IMR-90 (cell line): ENCODE measurements at regions not wholly inside any gene's neighbourhood (a gene's known extent, or its start where the extent isn't known, plus 50 kb on each side); places are given as distances from the start of the nearest gene placed in this dataset.

Source experiments
- ATAC-seq: fragments of 200-7000 bp; cut with Tn5 transposase; 2 replicates; pipeline ENCODE4 v1.9.1; 2020; ENCODE audit warnings: low read depth, mild to moderate bottlenecking, moderate library complexity
- BruUV-seq: library from RNA; stranded (reverse); fragments of 400-500 nt; replicated peaks from 2 replicates; lab custom pipeline; 2021; lab: Mats Ljungman, UMichigan
- CTCF ChIA-PET: fragments of 300-600 bp; formaldehyde crosslinking; extraction: SDS; loops from one replicate; lab custom pipeline; 2021; ENCODE audit warnings: antibody characterized with exemption; lab: Yijun Ruan, JAX
- POLR2A ChIA-PET: fragments of 300-600 bp; sonication (Branson Sonifier 250); formaldehyde crosslinking; loops from one replicate; lab custom pipeline; 2022; ENCODE audit warnings: antibody characterized with exemption; ENCODE audit not compliant: unreplicated experiment; lab: Charles Lee
- DNase-seq: peaks from one replicate; pipeline ENCODE4 v3.0.0; 2013
- H2AFZ ChIP-seq: replicated peaks from 2 replicates; pipeline ENCODE3; 2013; ENCODE audit warnings: low read length, mild to moderate bottlenecking; ENCODE audit not compliant: poor library complexity
- H2AK5ac ChIP-seq: 2 replicates; pipeline ENCODE4 v1.6.1; 2013; ENCODE audit warnings: low read depth, low read length, inconsistent platforms
- H2AK9ac ChIP-seq: replicated peaks from 2 replicates; pipeline ENCODE3; 2013; ENCODE audit warnings: mild to moderate bottlenecking, low read depth, low read length, moderate library complexity; ENCODE audit not compliant: poor library complexity
- H2BK120ac ChIP-seq: 2 replicates; pipeline ENCODE4 v1.6.1; 2013; ENCODE audit warnings: low read depth, low read length, inconsistent platforms
- H2BK15ac ChIP-seq: 3 replicates; pipeline ENCODE4 v1.6.1; 2013; ENCODE audit warnings: low read depth, low read length, inconsistent platforms
- H2BK20ac ChIP-seq: 2 replicates; pipeline ENCODE4 v1.6.1; 2013; ENCODE audit warnings: low read depth, mild to moderate bottlenecking, inconsistent platforms, low read length, moderate library complexity
- H2BK5ac ChIP-seq: 2 replicates; pipeline ENCODE4 v1.6.1; 2013; ENCODE audit warnings: mild to moderate bottlenecking, low read depth, low read length, inconsistent platforms; ENCODE audit not compliant: poor library complexity, severe bottlenecking
- H3K14ac ChIP-seq: replicated peaks from 2 replicates; pipeline ENCODE4 v1.6.1; 2013; ENCODE audit warnings: low read depth, low read length, inconsistent platforms
- H3K18ac ChIP-seq: 2 replicates; pipeline ENCODE4 v1.6.1; 2013; ENCODE audit warnings: low read depth, low read length, control low read depth
- H3K23ac ChIP-seq: 2 replicates; pipeline ENCODE4 v1.6.1; 2013; ENCODE audit warnings: low read depth, low read length, inconsistent platforms
- H3K27ac ChIP-seq: 2 replicates; pipeline ENCODE4 v1.5.1; 2013; ENCODE audit warnings: mild to moderate bottlenecking, control low read depth, low read length; ENCODE audit not compliant: insufficient read depth
- H3K27me3 ChIP-seq: 2 replicates; pipeline ENCODE4 v1.6.1; 2013; ENCODE audit warnings: low read length; ENCODE audit not compliant: control insufficient read depth, insufficient read depth
- H3K36me3 ChIP-seq: 2 replicates; pipeline ENCODE4 v1.6.1; 2013; ENCODE audit warnings: low read length, mixed read lengths; ENCODE audit not compliant: control insufficient read depth, insufficient read depth
- H3K4ac ChIP-seq: 2 replicates; pipeline ENCODE4 v1.6.1; 2013; ENCODE audit warnings: low read depth, low read length, inconsistent platforms
- H3K4me1 ChIP-seq: 2 replicates; pipeline ENCODE4 v1.6.1; 2013; ENCODE audit warnings: low read length, mixed read lengths; ENCODE audit not compliant: control insufficient read depth, insufficient read depth
- H3K4me2 ChIP-seq: 2 replicates; pipeline ENCODE4 v1.6.1; 2013; ENCODE audit warnings: low read depth, mild to moderate bottlenecking, control low read depth, low read length, moderate library complexity
- H3K4me3 ChIP-seq: 2 replicates; pipeline ENCODE4 v1.5.1; 2013; ENCODE audit warnings: low read depth, mild to moderate bottlenecking, control low read depth, low read length, moderate library complexity; ENCODE audit not compliant: insufficient read depth
- H3K56ac ChIP-seq: 2 replicates; pipeline ENCODE4 v1.6.1; 2013; ENCODE audit warnings: low read length, inconsistent platforms; ENCODE audit not compliant: insufficient read depth; ENCODE audit errors: extremely low read depth
- H3K79me1 ChIP-seq, 2 experiments: 2 replicates each; pipeline ENCODE4 v1.6.1; 2013; ENCODE audit warnings: low read length in 2 of 2, inconsistent platforms in 1 of 2, low read depth in 1 of 2
- H3K9ac ChIP-seq: 2 replicates; pipeline ENCODE4 v1.6.1; 2013; ENCODE audit warnings: low read depth, low read length, control low read depth
- H3K9me1 ChIP-seq: 2 replicates; pipeline ENCODE4 v1.6.1; 2013; ENCODE audit warnings: low read length, inconsistent platforms; ENCODE audit not compliant: insufficient read depth
- H3K9me3 ChIP-seq: 2 replicates; pipeline ENCODE4 v1.6.1; 2013; ENCODE audit warnings: low read length; ENCODE audit not compliant: control insufficient read depth, insufficient read depth
- H4K20me1 ChIP-seq: 2 replicates; pipeline ENCODE4 v1.6.1; 2013; ENCODE audit warnings: low read length, inconsistent platforms; ENCODE audit not compliant: insufficient read depth
- H4K5ac ChIP-seq: 2 replicates; pipeline ENCODE4 v1.6.1; 2013; ENCODE audit warnings: mild to moderate bottlenecking, low read depth, low read length, control low read depth
- H4K8ac ChIP-seq, 2 experiments: 2 replicates each; pipeline ENCODE4 v1.6.1; 2013; ENCODE audit warnings: low read depth in 2 of 2, low read length in 2 of 2, control low read depth in 1 of 2, inconsistent platforms in 1 of 2
- H4K91ac ChIP-seq: 2 replicates; pipeline ENCODE4 v1.6.1; 2013; ENCODE audit warnings: low read depth, low read length, inconsistent platforms; ENCODE audit not compliant: insufficient read depth
- CEBPB ChIP-seq: IDR thresholded peaks from 2 replicates; pipeline ENCODE4 v1.6.1; 2012; ENCODE audit warnings: low read depth, low read length, improper control_type of control experiment
- RCOR1 ChIP-seq: IDR thresholded peaks from 2 replicates; pipeline ENCODE4 v1.6.1; 2012; ENCODE audit warnings: mild to moderate bottlenecking, low read length, improper control_type of control experiment; ENCODE audit not compliant: insufficient replicate concordance
- dilution Hi-C: fragments of 300-500 bp; cut with HindIII; formaldehyde crosslinking; loops from one replicate; pipeline ENCODE4 v1.14.3; 2018; ENCODE audit warnings: low sequenced_read_pairs; ENCODE audit not compliant: unreplicated experiment
- in situ Hi-C: fragments of 300-500 bp; cut with MboI; formaldehyde crosslinking; loops from 3 replicates; pipeline ENCODE4 v1.14.3; 2019; ENCODE audit warnings: low sequenced_read_pairs, inconsistent platforms, mixed read lengths
- intact Hi-C: fragments of 100-400 bp; cut with micrococcal nuclease; formaldehyde crosslinking; loops from 2 replicates; pipeline ENCODE4 v1.10.0; 2022

DNA sequence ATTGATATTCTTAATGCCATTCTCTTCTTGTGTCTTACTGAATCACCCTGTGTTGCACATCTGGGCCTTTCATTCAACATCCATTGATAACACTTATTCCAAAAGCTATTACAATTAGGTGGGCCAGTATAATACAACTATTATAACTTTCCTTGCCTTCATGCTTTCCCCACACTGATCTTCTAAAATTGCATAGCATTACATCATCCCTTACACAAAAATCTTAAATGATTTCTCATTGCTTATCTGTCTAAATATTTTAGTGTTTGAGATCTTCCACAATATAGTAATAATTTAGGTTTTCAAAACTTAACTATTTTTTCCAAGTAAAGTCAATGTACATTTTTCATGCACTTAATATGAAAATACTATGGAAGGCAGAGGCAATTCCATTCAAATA is 1634.1 kb downstream of the PLA2G4A start:
- Histone ChIP-seq H2BK15ac (no peak overlapping the region), H3K14ac (no peak overlapping the region), H3K27me3 (no peaks in the 10 kb centered on the region), H3K9me3 (no peaks in the 10 kb centered on the region), H2AK5ac (no peak overlapping the region), H3K79me1 (no peaks in the 10 kb centered on the region), H2BK5ac (no peak overlapping the region), H3K36me3 (no peaks in the 10 kb centered on the region), H3K56ac (no peak overlapping the region), H3K9me1 (no peaks in the 10 kb centered on the region), H3K23ac (no peak overlapping the region), H3K4ac (no peak overlapping the region), H2BK20ac (no peak overlapping the region), H3K18ac (no peak overlapping the region), H3K4me2 (no peak overlapping the region), H3K27ac (no peak overlapping the region), H4K91ac (no peak overlapping the region), H4K5ac (no peak overlapping the region), H2AFZ (no peak overlapping the region), H3K9ac (no peak overlapping the region), H2BK120ac (no peak overlapping the region), H3K4me1 (no peaks in the 10 kb centered on the region), H4K8ac (no peak overlapping the region; a peak in 1 of 4 replicates), H4K20me1 (no peaks in the 10 kb centered on the region), H2AK9ac (no peak overlapping the region), H3K4me3 (no peak overlapping the region)
- ChIA-PET CTCF (no interaction called here), POLR2A (no interaction called here)
- BruUV-seq, result no TSS peak
- no peak for ATAC-seq
- in situ Hi-C loops (no loop called here), intact Hi-C loops (no loop called here), dilution Hi-C loops (no loop called here)
- TF ChIP-seq CEBPB, result peak; percentile 71
- TF ChIP-seq RCOR1, result no peak
- DNase-seq, result no peak
